ENCODE measurements at regions not wholly inside any gene's neighbourhood (a gene's known extent, or its start where the extent isn't known, plus 50 kb on each side); places are given as distances from the start of the nearest gene placed in this dataset.
A peak's percentile ranks its signal among the peaks of the same experiment; 100 is the strongest.
"Not testable (repeated sequence)": the region's sequence is repeated elsewhere in the genome, so short reads cannot be mapped to it uniquely, and the experiment has no call there.

- in situ Hi-C loops (cut with HindIII; ENCODE audit: low pct_unique_long_range_greater_than_20kb, low sequenced_read_pairs): no loop called here
- no peak for DNase-seq (ENCODE audit: low read depth, low spot score)
Measured at GRCh38 chr5:99068944-99069650, 140.3 kb upstream of the CHD1 start.

GRCh38 chr5:99063737-99064136 is 134.9 kb upstream of the CHD1 start:
- in situ Hi-C loops (cut with HindIII; ENCODE audit: low pct_unique_long_range_greater_than_20kb, low sequenced_read_pairs): no loop called here
- DNase-seq (ENCODE audit: low read depth, low spot score): no peak

GRCh38 chr5:99061711-99062110 is 132.9 kb upstream of the CHD1 start:
- DNase-seq (ENCODE audit: low read depth, low spot score): no peak
- in situ Hi-C loops (cut with HindIII; ENCODE audit: low pct_unique_long_range_greater_than_20kb, low sequenced_read_pairs): no loop called here

GRCh38 chr5:99061299-99061698 is 132.5 kb upstream of the CHD1 start:
- in situ Hi-C loops (cut with HindIII; ENCODE audit: low pct_unique_long_range_greater_than_20kb, low sequenced_read_pairs): no loop called here
- DNase-seq (ENCODE audit: low read depth, low spot score): no peak

GRCh38 chr5:99060306-99061261 is 131.8 kb upstream of the CHD1 start:
- peak; percentile 79 for DNase-seq (ENCODE audit: low read depth, low spot score)
- in situ Hi-C loops (cut with HindIII; ENCODE audit: low pct_unique_long_range_greater_than_20kb, low sequenced_read_pairs): no loop called here

- in situ Hi-C loops (cut with HindIII; ENCODE audit: low pct_unique_long_range_greater_than_20kb, low sequenced_read_pairs): no loop called here
- no peak for DNase-seq (ENCODE audit: low read depth, low spot score)
Measured at GRCh38 chr5:99059685-99060084, 130.9 kb upstream of the CHD1 start.

GRCh38 chr5:99058466-99058865 is 129.7 kb upstream of the CHD1 start:
- in situ Hi-C loops (cut with HindIII; ENCODE audit: low pct_unique_long_range_greater_than_20kb, low sequenced_read_pairs): no loop called here
- DNase-seq (ENCODE audit: low read depth, low spot score): no peak

- no peak for DNase-seq (ENCODE audit: low read depth, low spot score)
- in situ Hi-C loops (cut with HindIII; ENCODE audit: low pct_unique_long_range_greater_than_20kb, low sequenced_read_pairs): no loop called here
Measured at GRCh38 chr5:99054972-99055371, 126.2 kb upstream of the CHD1 start.

GRCh38 chr5:99045871-99046270 is 117.1 kb upstream of the CHD1 start:
- no peak for DNase-seq (ENCODE audit: low read depth, low spot score)
- in situ Hi-C loops (cut with HindIII; ENCODE audit: low pct_unique_long_range_greater_than_20kb, low sequenced_read_pairs): no loop called here

GRCh38 chr5:99043257-99043656 is 114.5 kb upstream of the CHD1 start:
- DNase-seq (ENCODE audit: low read depth, low spot score); in situ Hi-C loops (cut with HindIII; ENCODE audit: low pct_unique_long_range_greater_than_20kb, low sequenced_read_pairs): not testable (repeated sequence)

GRCh38 chr5:99037668-99038067 is 108.9 kb upstream of the CHD1 start:
- in situ Hi-C loops (cut with HindIII; ENCODE audit: low pct_unique_long_range_greater_than_20kb, low sequenced_read_pairs): no loop called here
- DNase-seq (ENCODE audit: low read depth, low spot score): no peak

GRCh38 chr5:99035942-99036341 is 107.1 kb upstream of the CHD1 start:
- in situ Hi-C loops (cut with HindIII; ENCODE audit: low pct_unique_long_range_greater_than_20kb, low sequenced_read_pairs): no loop called here
- no peak for DNase-seq (ENCODE audit: low read depth, low spot score)

GRCh38 chr5:99034336-99034735 is 105.5 kb upstream of the CHD1 start:
- no peak for DNase-seq (ENCODE audit: low read depth, low spot score)
- in situ Hi-C loops (cut with HindIII; ENCODE audit: low pct_unique_long_range_greater_than_20kb, low sequenced_read_pairs): no loop called here

- in situ Hi-C loops (cut with HindIII; ENCODE audit: low pct_unique_long_range_greater_than_20kb, low sequenced_read_pairs): no loop called here
- DNase-seq (ENCODE audit: low read depth, low spot score): peak; percentile 34
Measured at GRCh38 chr5:99033014-99033900, 104.5 kb upstream of the CHD1 start.

- in situ Hi-C loops (cut with HindIII; ENCODE audit: low pct_unique_long_range_greater_than_20kb, low sequenced_read_pairs): no loop called here
- peak; percentile 89 for DNase-seq (ENCODE audit: low read depth, low spot score)
Measured at GRCh38 chr5:99032234-99033013, 103.6 kb upstream of the CHD1 start.

- no peak for DNase-seq (ENCODE audit: low read depth, low spot score)
- in situ Hi-C loops (cut with HindIII; ENCODE audit: low pct_unique_long_range_greater_than_20kb, low sequenced_read_pairs): no loop called here
Measured at GRCh38 chr5:99030906-99031440, 102.2 kb upstream of the CHD1 start.

GRCh38 chr5:99029172-99029571 is 100.4 kb upstream of the CHD1 start:
- DNase-seq (ENCODE audit: low read depth, low spot score): no peak
- in situ Hi-C loops (cut with HindIII; ENCODE audit: low pct_unique_long_range_greater_than_20kb, low sequenced_read_pairs): no loop called here

Data from SK-MEL-5 (cell line).